HepG2 (cell line): ENCODE measurements at regions not wholly inside any gene's neighbourhood (a gene's known extent, or its start where the extent isn't known, plus 50 kb on each side); places are given as distances from the start of the nearest gene placed in this dataset.

Experiments
- ATAC-seq: fragments of 200-7000 bp; cut with Tn5 transposase; 3 replicates; pipeline ENCODE4 v1.9.1; 2020; ENCODE audit warnings: mild to moderate bottlenecking, moderate library complexity
- BruUV-seq: library from RNA; stranded (reverse); fragments of 400-500 nt; replicated peaks from 2 replicates; lab custom pipeline; 2021; lab: Mats Ljungman, UMichigan
- CTCF ChIA-PET: fragments of 300-600 bp; formaldehyde crosslinking; extraction: SDS; loops from one replicate; lab custom pipeline; 2021; ENCODE audit warnings: low total read pairs, inconsistent platforms, low intra/inter-chr PET ratio; lab: Yijun Ruan, JAX
- POLR2A ChIA-PET: fragments of 350-600 bp; sonication (Branson Sonifier 250); formaldehyde crosslinking; loops from one replicate; lab custom pipeline; 2020; ENCODE audit warnings: antibody characterized with exemption, inconsistent platforms; lab: Yijun Ruan, JAX
- DNase-seq: peaks from one replicate; pipeline ENCODE4 v3.0.0-alpha.2; 2015; ENCODE audit warnings: low spot score
- FAIRE-seq: peaks from 3 replicates; lab custom pipeline; 2011; peaks lifted over from hg19 to GRCh38; lab: Jason Lieb, UNC
- H2AFZ ChIP-seq: one replicate; pipeline ENCODE4 v1.6.1; 2011; ENCODE audit warnings: low read length, inconsistent platforms
- H3K27ac ChIP-seq: fragments of 300-600 bp; 3 replicates; pipeline ENCODE4 v1.8.0; 2011; ENCODE audit warnings: mixed run types, mild to moderate bottlenecking, mixed read lengths, low read length, inconsistent platforms; ENCODE audit not compliant: insufficient read depth; ENCODE audit errors: extremely low read length
- H3K27me3 ChIP-seq, 2 experiments: fragments of 200-600 bp in 1 of 2; 2 replicates in 1 of 2; 3 replicates in 1 of 2; pipeline versions ENCODE4 v1.6.0 to v1.8.0; 2011; ENCODE audit warnings: low read length in 2 of 2, mild to moderate bottlenecking in 2 of 2, moderate library complexity in 2 of 2, inconsistent platforms in 1 of 2; ENCODE audit not compliant: insufficient read depth in 2 of 2, control insufficient read depth in 1 of 2
- H3K36me3 ChIP-seq, 2 experiments: fragments of 200-600 bp in 1 of 2; replicated peaks in 1 of 2; 2 replicates in 1 of 2; 3 replicates in 1 of 2; pipeline versions ENCODE4 v1.5.1 to v1.8.0; 2011; ENCODE audit warnings: low read length in 2 of 2, inconsistent platforms in 1 of 2; ENCODE audit not compliant: insufficient read depth in 2 of 2, control insufficient read depth in 1 of 2
- H3K4me1 ChIP-seq: 2 replicates; pipeline ENCODE4 v1.5.1; 2012; ENCODE audit warnings: low read length, inconsistent platforms; ENCODE audit not compliant: insufficient read depth
- H3K4me2 ChIP-seq: 2 replicates; pipeline ENCODE4 v1.6.0; 2011; ENCODE audit warnings: low read depth, low read length, inconsistent platforms
- H3K4me3 ChIP-seq, 3 experiments: fragments of 200-600 bp in 1 of 3; sonication (generic), shearing (Covaris generic) in 1 of 3; replicated peaks in 1 of 3; 2 replicates each; pipeline ENCODE4 v1.5.1; 2011 to 2016; ENCODE audit warnings: low read length in 3 of 3, inconsistent platforms in 2 of 3, low read depth in 2 of 3, mild to moderate bottlenecking in 2 of 3, control low read depth in 1 of 3, mixed read lengths in 1 of 3; ENCODE audit not compliant: insufficient read depth in 1 of 3
- H3K79me2 ChIP-seq: one replicate; pipeline ENCODE4 v1.6.1; 2011; ENCODE audit warnings: low read length, inconsistent platforms; ENCODE audit not compliant: insufficient read depth
- H3K9ac ChIP-seq: 2 replicates; pipeline ENCODE4 v1.6.0; 2011; ENCODE audit warnings: mild to moderate bottlenecking, low read depth, low read length, inconsistent platforms; ENCODE audit not compliant: insufficient read depth
- H3K9me3 ChIP-seq: 2 replicates; pipeline ENCODE4 v1.5.1; 2012; ENCODE audit warnings: mild to moderate bottlenecking, low read length
- H4K20me1 ChIP-seq: 2 replicates; pipeline ENCODE4 v1.6.0; 2011; ENCODE audit warnings: inconsistent platforms, mild to moderate bottlenecking, low read length, moderate library complexity; ENCODE audit not compliant: insufficient read depth
- ATF7 ChIP-seq, 2 experiments: fragments of 450-650 bp in 1 of 2; sonication (generic) in 1 of 2; formaldehyde crosslinking in 1 of 2; IDR thresholded peaks; 2 replicates each; pipeline versions ENCODE4 v1.4.0 to v1.6.1; 2016 to 2020; ENCODE audit warnings: antibody characterized with exemption in 1 of 2, mild to moderate bottlenecking in 1 of 2, missing genetic modification reagents in 1 of 2
- CC2D1A ChIP-seq: sonication (generic); formaldehyde crosslinking; IDR thresholded peaks from 2 replicates; pipeline ENCODE4 v1.8.1; 2023; ENCODE audit warnings: mild to moderate bottlenecking, missing genetic modification reagents
- CENPBD1 ChIP-seq: sonication (generic); formaldehyde crosslinking; IDR thresholded peaks from 2 replicates; pipeline ENCODE4 v1.8.0; 2022; ENCODE audit warnings: missing genetic modification reagents, low read depth, mild to moderate bottlenecking, borderline replicate concordance
- MAF1 ChIP-seq: sonication (generic); formaldehyde crosslinking; IDR thresholded peaks from 2 replicates; pipeline ENCODE4 v1.5.0; 2020; ENCODE audit warnings: missing genetic modification reagents, borderline replicate concordance
- MEIS1 ChIP-seq: sonication (generic); formaldehyde crosslinking; IDR thresholded peaks from 2 replicates; pipeline ENCODE4 v1.9.0; 2021; ENCODE audit warnings: mild to moderate bottlenecking, missing genetic modification reagents, moderate library complexity, borderline replicate concordance
- MYC ChIP-seq: sonication (generic); formaldehyde crosslinking; IDR thresholded peaks from 2 replicates; pipeline ENCODE4 v1.9.0; 2021; ENCODE audit warnings: missing genetic modification reagents, borderline replicate concordance
- PITX1 ChIP-seq: sonication (generic); formaldehyde crosslinking; IDR thresholded peaks from 2 replicates; pipeline ENCODE4 v1.5.1; 2020; ENCODE audit warnings: mild to moderate bottlenecking, missing genetic modification reagents
- SOX13 ChIP-seq, 3 experiments: fragments of 450-650 bp in 1 of 3; sonication (generic) in 1 of 3; formaldehyde crosslinking in 1 of 3; IDR thresholded peaks in 2 of 3; conservative IDR thresholded peaks in 1 of 3; 2 replicates each; pipeline versions ENCODE4 v1.5.0 to v1.6.1; 2016 to 2020; ENCODE audit warnings: antibody characterized with exemption in 1 of 3, mild to moderate bottlenecking in 1 of 3, missing compliant biosample characterization in 1 of 3, missing genetic modification reagents in 1 of 3, moderate library complexity in 1 of 3
- THAP11 ChIP-seq: IDR thresholded peaks from 2 replicates; pipeline ENCODE4 v1.6.1; 2016; ENCODE audit warnings: missing biosample characterization, missing genetic modification reagents
- ZNF331 ChIP-seq: sonication (generic); formaldehyde crosslinking; IDR thresholded peaks from 2 replicates; pipeline ENCODE4 v1.4.0; 2020; ENCODE audit warnings: missing genetic modification reagents
- ZNF513 ChIP-seq: sonication (generic); formaldehyde crosslinking; conservative IDR thresholded peaks from 2 replicates; pipeline ENCODE4 v1.5.0; 2020; ENCODE audit warnings: missing genetic modification reagents
- ZNF546 ChIP-seq: sonication (generic); formaldehyde crosslinking; conservative IDR thresholded peaks from 2 replicates; pipeline ENCODE4 v1.8.1; 2023; ENCODE audit warnings: mild to moderate bottlenecking, missing genetic modification reagents
- ZNF644 ChIP-seq: IDR thresholded peaks from 2 replicates; pipeline ENCODE4 v1.6.1; 2016; ENCODE audit warnings: low read depth
- ZNF772 ChIP-seq: sonication (generic); formaldehyde crosslinking; IDR thresholded peaks from 2 replicates; pipeline ENCODE4 v1.5.0; 2020; ENCODE audit warnings: mild to moderate bottlenecking, missing genetic modification reagents
- WGBS: methylation state at CpG from one replicate; pipeline ENCODE4 v1.1.6; 2017; ENCODE audit warnings: low lambda C conversion rate; 5-methylcytosine and 5-hydroxymethylcytosine counted together
- in situ Hi-C: cut with HindIII; loops from 2 replicates; pipeline ENCODE4 v1.10.0; 2017; ENCODE audit warnings: low pct_unique_long_range_greater_than_20kb; ENCODE audit not compliant: extremely low pct_ligation_motif_present
- intact Hi-C: fragments of 100-400 bp; cut with micrococcal nuclease; formaldehyde crosslinking; loops from one replicate; pipeline ENCODE4 v1.10.0; 2022; ENCODE audit not compliant: unreplicated experiment
- TF ChIP-seq, protein P1 (sequence below): sonication (generic); formaldehyde crosslinking; conservative IDR thresholded peaks from 2 replicates; pipeline ENCODE4 v1.4.0; 2020; ENCODE audit warnings: missing genetic modification reagents

DNA sequence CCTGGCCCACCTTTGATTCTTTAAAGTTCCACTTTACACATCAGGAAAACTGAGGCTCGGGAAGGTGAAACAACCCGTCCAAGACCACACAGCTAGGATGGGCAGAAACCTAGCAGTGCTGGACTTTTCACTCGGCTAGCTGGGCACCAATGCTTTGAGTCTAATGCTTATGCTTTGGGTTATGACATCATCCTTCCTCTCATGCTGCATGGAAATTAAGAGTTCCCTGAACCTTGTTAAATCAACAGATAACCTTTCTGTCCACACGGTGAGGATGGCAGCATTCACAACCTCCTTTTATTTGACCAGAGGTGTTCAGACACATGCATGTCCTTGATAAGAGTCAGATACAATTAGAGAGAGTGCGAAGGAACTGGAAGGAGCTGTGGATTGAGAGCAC, 138.4 kb downstream of the UQCRFS1 start:
- Histone ChIP-seq H3K9me3 (no peaks in the 10 kb centered on the region), H3K79me2 (no peaks in the 10 kb centered on the region), H3K4me1 (0 out of 2 replicates have a peak, but pooled peaks cover 6% of the 10 kb centered on the region), H2AFZ (no peak overlapping the region), H3K36me3 (no peaks in the 10 kb centered on the region), H3K27ac (no peak overlapping the region), H4K20me1 (no peaks in the 10 kb centered on the region), H3K4me3 (no peak overlapping the region), H3K4me2 (no peak overlapping the region), H3K27me3 (no peaks in the 10 kb centered on the region), H3K9ac (no peak overlapping the region)
- no peak for FAIRE-seq
- DNase-seq, result no peak
- no peak for ATAC-seq
- in situ Hi-C loops, result no loop called here
- WGBS, result 54% methylated on average over 5 of the region's 5 CpGs
- BruUV-seq, result no TSS peak
- intact Hi-C loops, result no loop called here
- TF ChIP-seq ATF7 (IDR thresholded peaks at IDR 0.05) (peak; percentile 70), ATF7 (CRISPR knock-in tag; IDR thresholded peaks at IDR 0.05) (no peak), MYC (CRISPR knock-in tag) (no peak)
- ChIA-PET CTCF (no interaction called here), POLR2A (no interaction called here)

- Histone ChIP-seq H3K27ac (no peak overlapping the region), H3K79me2 (no peaks in the 10 kb centered on the region), H3K9me3 (0 out of 2 replicates have a peak, but pooled peaks cover 8% of the 10 kb centered on the region), H3K4me2 (no peak overlapping the region), H3K36me3 (no peaks in the 10 kb centered on the region), H3K9ac (no peak overlapping the region), H3K4me3 (no peak overlapping the region), H2AFZ (no peak overlapping the region), H3K4me1 (no peaks in the 10 kb centered on the region), H3K27me3 (no peaks in the 10 kb centered on the region; a peak in 2 of 5 replicates)
- FAIRE-seq (no peak), ATAC-seq (no peak)
- ChIA-PET CTCF (no interaction called here), POLR2A (no interaction called here)
- intact Hi-C loops (no loop called here), in situ Hi-C loops (no loop called here)
- no TSS peak for BruUV-seq
- TF ChIP-seq CENPBD1 (no peak), THAP11 (CRISPR knock-in tag) (no peak), ZNF644 (CRISPR knock-in tag) (no peak), ZNF772 (CRISPR knock-in tag) (no peak), MAF1 (CRISPR knock-in tag) (no peak), ZNF331 (CRISPR knock-in tag) (no peak), PITX1 (CRISPR knock-in tag) (no peak), ZNF546 (no peak), ZNF513 (no peak), MEIS1 (no peak), CC2D1A (CRISPR knock-in tag) (no peak), SOX13 (IDR thresholded peaks at IDR 0.05) (no peak), SOX13 (CRISPR knock-in tag; conservative IDR thresholded peaks at IDR 0.05 in 1 of 2, IDR thresholded peaks at IDR 0.05 in 1 of 2) (no peak)
- TF ChIP-seq, protein P1, sequence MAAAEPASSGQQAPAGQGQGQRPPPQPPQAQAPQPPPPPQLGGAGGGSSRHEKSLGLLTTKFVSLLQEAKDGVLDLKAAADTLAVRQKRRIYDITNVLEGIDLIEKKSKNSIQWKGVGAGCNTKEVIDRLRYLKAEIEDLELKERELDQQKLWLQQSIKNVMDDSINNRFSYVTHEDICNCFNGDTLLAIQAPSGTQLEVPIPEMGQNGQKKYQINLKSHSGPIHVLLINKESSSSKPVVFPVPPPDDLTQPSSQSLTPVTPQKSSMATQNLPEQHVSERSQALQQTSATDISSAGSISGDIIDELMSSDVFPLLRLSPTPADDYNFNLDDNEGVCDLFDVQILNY, result no peak
- TF ChIP-seq, all 625 proteins: peak for 0
- no peak for DNase-seq
- WGBS, result 10% methylated on average over 2 of the region's 2 CpGs
- H4K20me1 ChIP-seq, result no peaks in the 10 kb centered on the region
These were observed 145.1 kb downstream of the UQCRFS1 start for GRCh38 chr19:29067831-29068230.
